ENCODE measurements at regions not wholly inside any gene's neighbourhood (a gene's known extent, or its start where the extent isn't known, plus 50 kb on each side); places are given as distances from the start of the nearest gene placed in this dataset.

DNA sequence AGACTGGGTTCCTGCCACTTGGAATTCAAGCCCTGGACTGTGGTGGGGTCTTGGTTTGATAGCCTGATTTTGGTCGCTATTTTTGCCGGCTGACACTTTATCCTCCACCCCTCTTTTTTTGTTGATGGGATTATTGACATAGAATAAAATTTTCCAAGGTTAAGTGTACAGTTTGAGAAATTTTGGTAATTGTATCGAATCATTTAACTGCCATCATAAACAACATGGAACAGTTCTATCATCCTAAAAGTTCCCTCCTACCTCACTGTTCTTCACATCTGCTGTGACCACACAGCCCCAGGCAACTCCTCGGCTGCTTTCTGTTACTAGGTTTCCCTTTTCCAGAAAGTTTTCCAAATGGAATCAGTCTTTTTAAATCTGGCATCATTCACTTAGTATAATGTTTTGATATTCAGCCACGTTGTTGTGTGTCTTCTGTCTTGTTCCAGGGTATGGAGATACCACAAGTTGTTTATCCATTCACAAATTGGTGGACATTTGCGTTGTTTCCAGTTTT is 50.6 kb upstream of the STEAP1B start:
- Histone ChIP-seq H3K27ac (ENCODE audit: low read depth, low read length) (no peak overlapping the region), H3K36me3 (ENCODE audit: insufficient read depth, low read length) (no peaks in the 10 kb centered on the region), H2AFZ (ENCODE audit: low read length, unreplicated experiment) (peak overlapping the region; percentile 55), H3K27me3 (ENCODE audit: insufficient read depth, low read length) (peaks cover 18% of the 10 kb centered on the region), H3K4me3 (ENCODE audit: low read depth, low read length) (peak overlapping the region; percentile 73; the same call in 1 of the 2 replicates), H3K4me1 (ENCODE audit: control insufficient read depth, insufficient read depth, low read length, unreplicated experiment) (no peaks in the 10 kb centered on the region), H3K79me2 (ENCODE audit: control insufficient read depth, insufficient read depth, low read length, unreplicated experiment) (no peaks in the 10 kb centered on the region)

DNA sequence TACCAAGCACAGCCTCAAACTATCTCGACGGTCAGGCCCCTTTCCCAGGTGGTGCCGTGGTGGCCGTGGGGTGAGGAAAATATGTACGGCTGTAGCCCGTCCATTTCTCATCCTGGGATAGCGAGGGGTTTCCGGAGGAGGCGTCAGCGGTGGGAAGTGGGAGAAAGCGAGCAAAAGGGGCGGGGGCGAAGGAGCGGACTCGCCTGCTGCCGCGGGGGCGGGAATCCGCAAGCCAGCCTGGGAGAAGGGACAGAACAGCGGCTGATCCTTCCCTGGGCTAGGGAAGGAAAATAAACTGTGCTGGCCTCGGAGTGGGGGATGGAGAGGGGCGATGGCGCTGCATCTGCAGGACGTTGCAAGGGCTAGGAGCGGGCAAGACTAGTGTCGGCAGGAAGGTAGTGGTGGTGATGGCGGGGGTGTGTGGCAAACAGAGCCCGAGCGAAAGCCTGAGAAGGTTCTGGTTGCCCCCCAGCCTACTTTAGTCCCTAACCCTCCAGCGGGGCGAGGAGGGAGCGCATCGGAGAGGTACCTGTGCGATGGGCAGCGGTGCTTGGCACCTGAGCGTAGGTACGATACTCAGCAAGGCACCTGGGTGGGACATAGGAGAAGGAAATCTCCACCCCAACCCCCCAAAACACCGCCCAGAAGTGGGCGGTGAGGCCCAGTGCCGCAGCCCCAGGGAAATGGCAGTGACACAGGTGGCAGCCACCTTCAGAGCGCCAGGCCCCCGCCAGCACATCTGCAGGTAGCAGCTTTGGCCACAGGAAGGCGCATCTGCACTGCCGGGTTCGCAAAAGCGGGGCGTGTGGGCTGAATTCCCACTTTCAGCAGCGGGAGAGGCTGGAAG is 49.9 kb upstream of the STEAP1B start:
- Histone ChIP-seq H3K79me2 (ENCODE audit: control insufficient read depth, insufficient read depth, low read length, unreplicated experiment) (no peaks in the 10 kb centered on the region), H3K4me1 (ENCODE audit: control insufficient read depth, insufficient read depth, low read length, unreplicated experiment) (no peaks in the 10 kb centered on the region), H3K27ac (ENCODE audit: low read depth, low read length) (no peak overlapping the region), H3K27me3 (ENCODE audit: insufficient read depth, low read length) (peaks cover 17% of the 10 kb centered on the region), H3K36me3 (ENCODE audit: insufficient read depth, low read length) (no peaks in the 10 kb centered on the region), H2AFZ (ENCODE audit: low read length, unreplicated experiment) (peak overlapping the region; percentile 58), H3K4me3 (ENCODE audit: low read depth, low read length) (peak overlapping the region; percentile 73)

Measured in ACC112 (cell line).